Tibial nerve (tissue), 4 donors: ENCODE measurements at regions not wholly inside any gene's neighbourhood (a gene's known extent, or its start where the extent isn't known, plus 50 kb on each side); places are given as distances from the start of the nearest gene placed in this dataset.

Experiments used
- EP300 ChIP-seq, 2 donors: sonication (generic); formaldehyde crosslinking; IDR thresholded peaks; one replicate each; pipeline ENCODE4 v1.6.1; 2017; ENCODE audit warnings: antibody characterized with exemption in 2 of 2, mild to moderate bottlenecking in 1 of 2
- POLR2A ChIP-seq, 2 donors: fragments of 450-650 bp; IDR thresholded peaks; one replicate each; pipeline ENCODE4 v1.6.1; 2017; ENCODE audit warnings: antibody characterized with exemption in 2 of 2, mild to moderate bottlenecking in 2 of 2, moderate library complexity in 2 of 2
- TF ChIP-seq, protein P1 (sequence below), 5 experiments: fragments of 200-600 bp in 3 of 5; fragments of 450-650 bp in 2 of 5; sonication (generic) in 3 of 5; IDR thresholded peaks; one replicate each; pipeline ENCODE4 v1.5.1; 2016 to 2019; ENCODE audit warnings: antibody characterized with exemption in 5 of 5, mild to moderate bottlenecking in 3 of 5, moderate library complexity in 2 of 5

DNA sequence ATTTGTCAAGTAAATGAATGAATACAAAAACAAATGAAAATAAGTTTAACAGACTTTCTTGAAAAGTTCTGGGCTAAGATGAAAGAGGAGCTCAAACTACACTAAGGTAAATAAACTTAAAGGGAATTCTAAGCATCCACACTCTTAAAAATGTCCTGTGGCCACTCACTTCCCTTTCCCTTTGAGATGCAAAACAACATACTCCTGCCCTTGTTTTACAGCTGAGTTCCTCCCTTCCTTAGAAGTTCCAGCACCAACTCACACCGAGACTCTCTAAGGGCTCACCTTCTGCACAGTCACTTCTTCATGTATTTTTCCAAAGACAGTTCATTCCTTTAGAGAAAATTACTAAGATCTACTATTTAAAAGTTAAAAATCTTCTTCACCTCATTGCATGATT, 123.3 kb upstream of the CMC1 start:
- TF ChIP-seq, protein P1, sequence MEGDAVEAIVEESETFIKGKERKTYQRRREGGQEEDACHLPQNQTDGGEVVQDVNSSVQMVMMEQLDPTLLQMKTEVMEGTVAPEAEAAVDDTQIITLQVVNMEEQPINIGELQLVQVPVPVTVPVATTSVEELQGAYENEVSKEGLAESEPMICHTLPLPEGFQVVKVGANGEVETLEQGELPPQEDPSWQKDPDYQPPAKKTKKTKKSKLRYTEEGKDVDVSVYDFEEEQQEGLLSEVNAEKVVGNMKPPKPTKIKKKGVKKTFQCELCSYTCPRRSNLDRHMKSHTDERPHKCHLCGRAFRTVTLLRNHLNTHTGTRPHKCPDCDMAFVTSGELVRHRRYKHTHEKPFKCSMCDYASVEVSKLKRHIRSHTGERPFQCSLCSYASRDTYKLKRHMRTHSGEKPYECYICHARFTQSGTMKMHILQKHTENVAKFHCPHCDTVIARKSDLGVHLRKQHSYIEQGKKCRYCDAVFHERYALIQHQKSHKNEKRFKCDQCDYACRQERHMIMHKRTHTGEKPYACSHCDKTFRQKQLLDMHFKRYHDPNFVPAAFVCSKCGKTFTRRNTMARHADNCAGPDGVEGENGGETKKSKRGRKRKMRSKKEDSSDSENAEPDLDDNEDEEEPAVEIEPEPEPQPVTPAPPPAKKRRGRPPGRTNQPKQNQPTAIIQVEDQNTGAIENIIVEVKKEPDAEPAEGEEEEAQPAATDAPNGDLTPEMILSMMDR (IDR thresholded peaks at IDR 0.05) = no peak
- TF ChIP-seq POLR2A (IDR thresholded peaks at IDR 0.05) (no peak), EP300 (IDR thresholded peaks at IDR 0.05) (no peak)
